ENCODE measurements at regions not wholly inside any gene's neighbourhood (a gene's known extent, or its start where the extent isn't known, plus 50 kb on each side); places are given as distances from the start of the nearest gene placed in this dataset.

DNA sequence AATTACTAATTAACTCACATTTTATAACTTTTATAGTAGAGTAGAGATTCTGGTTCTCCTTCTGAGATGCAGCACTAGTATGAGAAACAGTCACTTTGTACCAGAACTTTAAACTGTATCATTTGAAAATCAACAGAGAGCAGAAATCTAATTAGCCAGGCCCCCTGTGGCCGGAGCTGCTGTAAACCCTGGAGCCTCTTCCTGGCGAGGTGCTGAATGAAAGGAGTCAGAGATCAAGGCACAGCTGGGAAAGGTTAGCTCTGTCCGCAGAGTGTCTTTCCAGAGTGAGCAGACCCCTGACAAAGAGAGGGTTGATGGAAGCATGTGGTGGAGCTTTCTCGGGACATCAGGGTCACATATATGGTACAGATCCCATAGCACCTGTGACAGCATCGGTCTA is 703.8 kb downstream of the RFPL4B start:
- TF ChIP-seq, protein P1, sequence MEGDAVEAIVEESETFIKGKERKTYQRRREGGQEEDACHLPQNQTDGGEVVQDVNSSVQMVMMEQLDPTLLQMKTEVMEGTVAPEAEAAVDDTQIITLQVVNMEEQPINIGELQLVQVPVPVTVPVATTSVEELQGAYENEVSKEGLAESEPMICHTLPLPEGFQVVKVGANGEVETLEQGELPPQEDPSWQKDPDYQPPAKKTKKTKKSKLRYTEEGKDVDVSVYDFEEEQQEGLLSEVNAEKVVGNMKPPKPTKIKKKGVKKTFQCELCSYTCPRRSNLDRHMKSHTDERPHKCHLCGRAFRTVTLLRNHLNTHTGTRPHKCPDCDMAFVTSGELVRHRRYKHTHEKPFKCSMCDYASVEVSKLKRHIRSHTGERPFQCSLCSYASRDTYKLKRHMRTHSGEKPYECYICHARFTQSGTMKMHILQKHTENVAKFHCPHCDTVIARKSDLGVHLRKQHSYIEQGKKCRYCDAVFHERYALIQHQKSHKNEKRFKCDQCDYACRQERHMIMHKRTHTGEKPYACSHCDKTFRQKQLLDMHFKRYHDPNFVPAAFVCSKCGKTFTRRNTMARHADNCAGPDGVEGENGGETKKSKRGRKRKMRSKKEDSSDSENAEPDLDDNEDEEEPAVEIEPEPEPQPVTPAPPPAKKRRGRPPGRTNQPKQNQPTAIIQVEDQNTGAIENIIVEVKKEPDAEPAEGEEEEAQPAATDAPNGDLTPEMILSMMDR (IDR thresholded peaks at IDR 0.05) = no peak
- H3K4me3 ChIP-seq = no peak overlapping the region
- DNase-seq = no peak
- no peaks in the 10 kb centered on the region for H3K36me3 ChIP-seq
- H3K27ac ChIP-seq = no peak overlapping the region
- peaks cover 0 to 5% (median 0%) of the 10 kb centered on the region in 4 donors for H3K4me1 ChIP-seq
- H3K9me3 ChIP-seq = no peaks in the 10 kb centered on the region
- H3K27me3 ChIP-seq = no peaks in the 10 kb centered on the region
- intact Hi-C loops (cut with DNase I; ENCODE audit: low total_unique reads) = no loop called here

DNA sequence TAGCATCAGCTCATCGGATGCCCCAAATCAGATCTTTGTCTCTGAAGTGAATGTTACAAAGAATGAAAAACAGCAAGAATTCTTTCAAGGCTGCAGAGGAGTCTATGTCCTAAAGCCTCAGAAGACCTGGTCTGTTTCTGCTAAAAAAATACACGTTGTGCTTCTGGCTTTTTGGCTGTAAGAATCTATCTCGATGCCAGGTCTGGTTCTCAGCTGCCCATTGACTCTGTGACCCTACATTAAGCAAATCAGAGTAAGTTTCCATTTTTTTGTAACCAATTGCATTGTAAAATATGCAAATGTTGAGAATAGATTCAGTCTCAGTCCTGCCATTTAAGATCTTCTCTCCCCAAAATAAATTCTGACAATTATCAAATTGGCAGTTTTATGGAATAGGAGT is 705.4 kb downstream of the RFPL4B start:
- H3K4me1 ChIP-seq = peaks cover 0 to 5% (median 0%) of the 10 kb centered on the region in 4 donors
- TF ChIP-seq, protein P1 (IDR thresholded peaks at IDR 0.05) = no peak

GRCh38 chr6:113055061-113055460 is 707.9 kb downstream of the RFPL4B start:
- Histone ChIP-seq H3K27me3 (no peaks in the 10 kb centered on the region), H3K27ac (no peak overlapping the region), H3K9me3 (no peaks in the 10 kb centered on the region), H3K4me1 (peaks cover 0 to 5% (median 0%) of the 10 kb centered on the region in 4 donors), H3K4me3 (no peak overlapping the region), H3K36me3 (no peaks in the 10 kb centered on the region)
- intact Hi-C loops (cut with DNase I; ENCODE audit: low total_unique reads) = no loop called here
- DNase-seq = no peak
- TF ChIP-seq, protein P1 (IDR thresholded peaks at IDR 0.05) = no peak

More for the DNA sequence above, 705.4 kb downstream of the RFPL4B start:
- no peak for DNase-seq
- Histone ChIP-seq H3K27ac (no peak overlapping the region), H3K4me3 (no peak overlapping the region), H3K9me3 (no peaks in the 10 kb centered on the region), H3K27me3 (no peaks in the 10 kb centered on the region), H3K36me3 (no peaks in the 10 kb centered on the region)
- intact Hi-C loops (cut with DNase I; ENCODE audit: low total_unique reads) = no loop called here

- intact Hi-C loops (cut with DNase I; ENCODE audit: low total_unique reads) = no loop called here
- DNase-seq = no peak
- no peak overlapping the region for H3K4me3 ChIP-seq
These were observed 708.9 kb downstream of the RFPL4B start for GRCh38 chr6:113055998-113056397.

DNA sequence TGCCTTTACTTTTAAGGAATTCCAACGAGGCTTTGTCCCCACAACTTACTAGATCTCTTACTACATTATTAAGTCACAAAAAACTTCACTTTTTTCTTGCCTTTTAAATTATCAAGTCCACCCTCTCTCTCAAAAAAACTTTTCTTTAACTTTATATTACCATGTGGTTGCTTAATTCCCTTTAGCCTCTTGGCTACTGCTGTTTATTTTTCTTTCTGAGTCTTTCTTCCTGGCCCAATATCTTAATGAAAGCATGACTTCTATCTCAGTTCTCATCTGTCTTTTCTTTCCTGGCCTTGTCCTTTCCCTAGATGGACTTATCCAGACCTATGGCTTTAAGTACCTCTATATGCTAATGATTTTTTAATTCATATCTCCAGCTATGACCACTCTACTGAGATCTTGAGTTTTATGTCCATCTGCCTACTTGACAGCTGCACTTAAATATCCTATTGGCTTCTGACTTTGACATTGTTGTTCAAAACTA is 710.5 kb downstream of the RFPL4B start:
- H3K4me3 ChIP-seq = no peak overlapping the region
- H3K9me3 ChIP-seq = no peaks in the 10 kb centered on the region
- TF ChIP-seq, protein P1 (IDR thresholded peaks at IDR 0.05) = no peak
- no peaks in the 10 kb centered on the region for H3K27me3 ChIP-seq
- intact Hi-C loops (cut with DNase I; ENCODE audit: low total_unique reads) = no loop called here
- H3K4me1 ChIP-seq = peaks cover 0 to 2% (median 0%) of the 10 kb centered on the region in 4 donors
- H3K36me3 ChIP-seq = no peaks in the 10 kb centered on the region
- no peak overlapping the region for H3K27ac ChIP-seq
- DNase-seq = no peak

More at GRCh38 chr6:113055998-113056397, 708.9 kb downstream of the RFPL4B start:
- Histone ChIP-seq H3K4me1 (peaks cover 0 to 5% (median 0%) of the 10 kb centered on the region in 4 donors), H3K36me3 (no peaks in the 10 kb centered on the region), H3K27ac (no peak overlapping the region), H3K9me3 (no peaks in the 10 kb centered on the region), H3K27me3 (no peaks in the 10 kb centered on the region)
- TF ChIP-seq, protein P1 (IDR thresholded peaks at IDR 0.05) = no peak

- TF ChIP-seq, protein P1 (IDR thresholded peaks at IDR 0.05) = no peak
- intact Hi-C loops (cut with DNase I; ENCODE audit: low total_unique reads) = no loop called here
- H3K27me3 ChIP-seq = no peaks in the 10 kb centered on the region
- no peak overlapping the region for H3K27ac ChIP-seq
- no peaks in the 10 kb centered on the region for H3K36me3 ChIP-seq
- H3K9me3 ChIP-seq = no peaks in the 10 kb centered on the region
- H3K4me1 ChIP-seq = peaks cover 0 to 4% (median 0%) of the 10 kb centered on the region in 4 donors
- DNase-seq = no peak
- no peak overlapping the region for H3K4me3 ChIP-seq
These were observed 713.5 kb downstream of the RFPL4B start for GRCh38 chr6:113060664-113061063.

Measured in tibial artery (tissue), 4 donors.